ENCODE measurements at regions not wholly inside any gene's neighbourhood (a gene's known extent, or its start where the extent isn't known, plus 50 kb on each side); places are given as distances from the start of the nearest gene placed in this dataset.

GRCh38 chr21:20351138-20351537, 647.1 kb upstream of the NCAM2 start:
- TF ChIP-seq EZH2 (IDR thresholded peaks at IDR 0.05; ENCODE audit: insufficient read depth, poor library complexity, severe bottlenecking) (no peak), EZH2phosphoT487 (IDR thresholded peaks at IDR 0.05; ENCODE audit: insufficient read depth, low read depth) (no peak)
